ENCODE measurements at regions not wholly inside any gene's neighbourhood (a gene's known extent, or its start where the extent isn't known, plus 50 kb on each side); places are given as distances from the start of the nearest gene placed in this dataset.

- TF ChIP-seq, protein P1, sequence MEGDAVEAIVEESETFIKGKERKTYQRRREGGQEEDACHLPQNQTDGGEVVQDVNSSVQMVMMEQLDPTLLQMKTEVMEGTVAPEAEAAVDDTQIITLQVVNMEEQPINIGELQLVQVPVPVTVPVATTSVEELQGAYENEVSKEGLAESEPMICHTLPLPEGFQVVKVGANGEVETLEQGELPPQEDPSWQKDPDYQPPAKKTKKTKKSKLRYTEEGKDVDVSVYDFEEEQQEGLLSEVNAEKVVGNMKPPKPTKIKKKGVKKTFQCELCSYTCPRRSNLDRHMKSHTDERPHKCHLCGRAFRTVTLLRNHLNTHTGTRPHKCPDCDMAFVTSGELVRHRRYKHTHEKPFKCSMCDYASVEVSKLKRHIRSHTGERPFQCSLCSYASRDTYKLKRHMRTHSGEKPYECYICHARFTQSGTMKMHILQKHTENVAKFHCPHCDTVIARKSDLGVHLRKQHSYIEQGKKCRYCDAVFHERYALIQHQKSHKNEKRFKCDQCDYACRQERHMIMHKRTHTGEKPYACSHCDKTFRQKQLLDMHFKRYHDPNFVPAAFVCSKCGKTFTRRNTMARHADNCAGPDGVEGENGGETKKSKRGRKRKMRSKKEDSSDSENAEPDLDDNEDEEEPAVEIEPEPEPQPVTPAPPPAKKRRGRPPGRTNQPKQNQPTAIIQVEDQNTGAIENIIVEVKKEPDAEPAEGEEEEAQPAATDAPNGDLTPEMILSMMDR (IDR thresholded peaks at IDR 0.05) = no peak
- TF ChIP-seq POLR2A (IDR thresholded peaks at IDR 0.05) = no peak
- TF ChIP-seq EP300 (IDR thresholded peaks at IDR 0.05) = no peak
- no peak for TF ChIP-seq POLR2AphosphoS5 (IDR thresholded peaks at IDR 0.05)
Measured at GRCh38 chr6:141097471-141097870, 1035.3 kb upstream of the GJE1 start.
